ENCODE measurements at regions not wholly inside any gene's neighbourhood (a gene's known extent, or its start where the extent isn't known, plus 50 kb on each side); places are given as distances from the start of the nearest gene placed in this dataset.

- intact Hi-C loops (cut with micrococcal nuclease) = no loop called here
These were observed 666.1 kb upstream of the PKDCC start for GRCh38 chr2:41381701-41382100.

- intact Hi-C loops (cut with micrococcal nuclease) = no loop called here
These were observed 660.3 kb upstream of the PKDCC start for GRCh38 chr2:41387519-41387918.

- intact Hi-C loops (cut with micrococcal nuclease) = no loop called here
These were observed 654.2 kb upstream of the PKDCC start for GRCh38 chr2:41393621-41394020.

- intact Hi-C loops (cut with micrococcal nuclease) = no loop called here
These were observed 653.3 kb upstream of the PKDCC start for GRCh38 chr2:41394541-41394940.

GRCh38 chr2:41395692-41396091 lies 652.1 kb upstream of the PKDCC start:
- intact Hi-C loops (cut with micrococcal nuclease) = no loop called here

- intact Hi-C loops (cut with micrococcal nuclease) = loop anchor here (5.0 kb wide), 1 partner anchor 1487 kb away; no protein-coding TSS in a partner anchor
These were observed 648.3 kb upstream of the PKDCC start for GRCh38 chr2:41399437-41400087.

GRCh38 chr2:41400088-41400665 lies 647.6 kb upstream of the PKDCC start:
- intact Hi-C loops (cut with micrococcal nuclease) = loop anchor here (5.0 kb wide), 1 partner anchor 1488 kb away; no protein-coding TSS in a partner anchor

GRCh38 chr2:41405441-41405840 lies 642.4 kb upstream of the PKDCC start:
- intact Hi-C loops (cut with micrococcal nuclease) = no loop called here

- intact Hi-C loops (cut with micrococcal nuclease) = no loop called here
These were observed 638.5 kb upstream of the PKDCC start for GRCh38 chr2:41409328-41409727.

- intact Hi-C loops (cut with micrococcal nuclease) = no loop called here
These were observed 637.8 kb upstream of the PKDCC start for GRCh38 chr2:41410011-41410410.

- intact Hi-C loops (cut with micrococcal nuclease) = loop anchor here (1.0 kb wide), 1 partner anchor 368 kb away; no protein-coding TSS in a partner anchor
These were observed 633.9 kb upstream of the PKDCC start for GRCh38 chr2:41413813-41414485.

GRCh38 chr2:41414486-41415230 lies 633.2 kb upstream of the PKDCC start:
- intact Hi-C loops (cut with micrococcal nuclease) = loop anchor here (1.0 kb wide), 1 partner anchor 368 kb away; no protein-coding TSS in a partner anchor

GRCh38 chr2:41417511-41417910 lies 630.3 kb upstream of the PKDCC start:
- intact Hi-C loops (cut with micrococcal nuclease) = no loop called here

- intact Hi-C loops (cut with micrococcal nuclease) = no loop called here
These were observed 627.6 kb upstream of the PKDCC start for GRCh38 chr2:41420219-41420618.

- intact Hi-C loops (cut with micrococcal nuclease) = no loop called here
These were observed 626.9 kb upstream of the PKDCC start for GRCh38 chr2:41420872-41421271.

- intact Hi-C loops (cut with micrococcal nuclease) = no loop called here
These were observed 616.1 kb upstream of the PKDCC start for GRCh38 chr2:41431756-41432155.

GRCh38 chr2:41432459-41432858 lies 615.4 kb upstream of the PKDCC start:
- intact Hi-C loops (cut with micrococcal nuclease) = no loop called here

- intact Hi-C loops (cut with micrococcal nuclease) = no loop called here
These were observed 612.8 kb upstream of the PKDCC start for GRCh38 chr2:41434991-41435390.

GRCh38 chr2:41441958-41442357 lies 605.9 kb upstream of the PKDCC start:
- intact Hi-C loops (cut with micrococcal nuclease) = no loop called here

- intact Hi-C loops (cut with micrococcal nuclease) = no loop called here
These were observed 602.0 kb upstream of the PKDCC start for GRCh38 chr2:41445865-41446264.

GRCh38 chr2:41446266-41446665 lies 601.6 kb upstream of the PKDCC start:
- intact Hi-C loops (cut with micrococcal nuclease) = no loop called here

- intact Hi-C loops (cut with micrococcal nuclease) = no loop called here
These were observed 599.6 kb upstream of the PKDCC start for GRCh38 chr2:41448221-41448620.
